OCI-LY7 (cell line): ENCODE measurements at regions not wholly inside any gene's neighbourhood (a gene's known extent, or its start where the extent isn't known, plus 50 kb on each side); places are given as distances from the start of the nearest gene placed in this dataset.

Experiments used
- CTCF ChIP-seq: fragments of 200-600 bp; sonication (generic); conservative IDR thresholded peaks from 2 replicates; pipeline ENCODE4 v1.5.1; 2014; ENCODE audit warnings: mild to moderate bottlenecking, antibody characterized with exemption, low read length, moderate library complexity, mixed read lengths
- EZH2phosphoT487 ChIP-seq: fragments of 200-600 bp; sonication (generic); IDR thresholded peaks from 2 replicates; pipeline ENCODE4 v1.6.1; 2018; ENCODE audit warnings: low read depth, borderline replicate concordance, mild to moderate bottlenecking, mixed run types, antibody characterized with exemption, low read length, moderate library complexity, mixed read lengths

GRCh38 chr9:80062567-80062966 lies 490.8 kb downstream of the TLE4 start:
- TF ChIP-seq CTCF (no peak), EZH2phosphoT487 (no peak)
